HG02678 (cell line): ENCODE measurements at regions not wholly inside any gene's neighbourhood (a gene's known extent, or its start where the extent isn't known, plus 50 kb on each side); places are given as distances from the start of the nearest gene placed in this dataset.
"Not testable (repeated sequence)": the region's sequence is repeated elsewhere in the genome, so short reads cannot be mapped to it uniquely, and the experiment has no call there.

Experiments used
- ATAC-seq: cut with Tn5 transposase; IDR thresholded peaks from one replicate; pipeline ENCODE4 v1.9.1; 2021; ENCODE audit warnings: mild to moderate bottlenecking, moderate library complexity; ENCODE audit not compliant: unreplicated experiment

GRCh38 chr6:152811785-152812184, 61.2 kb downstream of the VIP start:
- ATAC-seq: no peak

- ATAC-seq: no peak
These were observed 64.8 kb downstream of the VIP start for GRCh38 chr6:152815230-152815872.

GRCh38 chr6:152816055-152816454, 65.5 kb downstream of the VIP start:
- no peak for ATAC-seq

GRCh38 chr6:152821525-152821924, 70.9 kb downstream of the VIP start:
- no peak for ATAC-seq

GRCh38 chr6:152824666-152825065, 74.1 kb downstream of the VIP start:
- ATAC-seq: no peak

GRCh38 chr6:152828431-152828830, 77.8 kb downstream of the VIP start:
- no peak for ATAC-seq

GRCh38 chr6:152834366-152834765, 83.8 kb downstream of the VIP start:
- ATAC-seq: not testable (repeated sequence)

GRCh38 chr6:152836523-152836922, 85.9 kb downstream of the VIP start:
- no peak for ATAC-seq

- ATAC-seq: no peak
These were observed 94.8 kb downstream of the VIP start for GRCh38 chr6:152845421-152845820.

DNA sequence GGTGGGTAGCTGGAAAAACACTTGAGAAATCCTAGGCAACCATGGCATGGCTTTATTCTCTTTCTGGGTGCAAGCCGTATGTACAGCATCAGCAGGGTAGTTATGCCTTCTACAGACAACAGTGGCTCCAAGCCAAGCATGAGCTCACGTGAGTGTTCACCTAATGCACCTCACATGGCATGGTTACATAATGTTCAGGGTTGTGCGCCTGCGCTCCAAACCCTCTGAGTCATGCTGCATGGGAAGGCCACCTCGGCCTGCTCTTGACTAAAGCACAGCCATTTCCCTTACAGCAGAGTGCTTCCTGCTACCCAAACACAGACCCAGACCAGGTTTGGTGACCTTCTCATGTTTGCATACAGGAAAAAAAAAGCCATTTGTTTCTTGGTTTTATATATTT, 96.2 kb downstream of the VIP start:
- no peak for ATAC-seq

- ATAC-seq: no peak
These were observed 98.3 kb downstream of the VIP start for GRCh38 chr6:152848919-152849318.

GRCh38 chr6:152854086-152854795, 103.6 kb downstream of the VIP start:
- no peak for ATAC-seq

GRCh38 chr6:152858141-152858540, 107.5 kb downstream of the VIP start:
- no peak for ATAC-seq

GRCh38 chr6:152859225-152859624, 108.6 kb downstream of the VIP start:
- no peak for ATAC-seq

DNA sequence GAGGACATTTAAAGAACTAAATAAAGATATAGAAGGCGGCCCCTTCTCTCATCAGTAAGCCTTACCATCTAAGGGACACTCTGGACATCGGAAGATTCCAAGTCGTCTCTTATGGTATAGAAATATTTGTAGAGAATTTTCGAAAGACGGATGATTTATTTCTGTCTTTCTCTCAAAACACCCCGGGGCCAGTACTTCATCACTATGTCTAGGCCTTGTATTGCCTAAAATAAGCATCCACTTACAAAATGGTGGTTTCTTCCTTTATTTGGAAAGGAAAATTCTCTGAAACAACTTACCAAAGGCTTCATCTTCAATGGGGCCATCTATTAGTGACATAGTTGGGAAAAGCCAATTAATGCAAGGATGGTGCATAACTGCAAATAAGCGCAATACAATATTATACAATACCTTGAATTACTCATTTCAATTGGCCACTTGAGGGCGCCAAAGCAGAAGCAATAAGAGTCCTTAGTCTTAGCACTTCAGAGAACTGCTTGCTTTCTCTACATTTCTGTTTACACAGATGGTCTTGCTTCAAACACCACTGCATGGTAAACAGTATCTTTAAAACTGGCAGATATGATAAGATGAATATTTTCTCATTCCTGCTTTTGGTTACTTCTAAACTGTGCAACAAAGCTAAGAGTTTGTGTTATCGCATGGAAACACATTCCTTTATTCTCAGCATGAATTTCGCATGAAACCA, 113.2 kb downstream of the VIP start:
- peak; percentile 90 for ATAC-seq

DNA sequence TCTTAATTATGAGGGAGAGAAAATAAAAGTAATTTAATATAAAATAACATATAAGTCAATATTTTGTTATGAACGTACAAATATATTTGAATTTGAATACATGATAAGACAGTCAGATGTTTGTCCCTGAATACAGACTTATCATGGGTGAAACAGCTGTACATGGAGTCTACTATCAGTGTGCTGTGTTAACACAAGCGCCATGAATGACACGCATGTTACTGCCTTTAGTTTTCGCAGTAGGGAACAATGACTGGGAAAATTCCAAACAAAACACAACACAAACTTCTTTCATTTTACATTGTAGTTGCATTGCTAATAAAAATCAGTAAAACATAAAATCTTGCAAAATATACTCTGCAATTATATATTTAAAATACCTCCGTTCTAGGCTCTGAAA, 108.6 kb downstream of the FBXO5 start:
- no peak for ATAC-seq

DNA sequence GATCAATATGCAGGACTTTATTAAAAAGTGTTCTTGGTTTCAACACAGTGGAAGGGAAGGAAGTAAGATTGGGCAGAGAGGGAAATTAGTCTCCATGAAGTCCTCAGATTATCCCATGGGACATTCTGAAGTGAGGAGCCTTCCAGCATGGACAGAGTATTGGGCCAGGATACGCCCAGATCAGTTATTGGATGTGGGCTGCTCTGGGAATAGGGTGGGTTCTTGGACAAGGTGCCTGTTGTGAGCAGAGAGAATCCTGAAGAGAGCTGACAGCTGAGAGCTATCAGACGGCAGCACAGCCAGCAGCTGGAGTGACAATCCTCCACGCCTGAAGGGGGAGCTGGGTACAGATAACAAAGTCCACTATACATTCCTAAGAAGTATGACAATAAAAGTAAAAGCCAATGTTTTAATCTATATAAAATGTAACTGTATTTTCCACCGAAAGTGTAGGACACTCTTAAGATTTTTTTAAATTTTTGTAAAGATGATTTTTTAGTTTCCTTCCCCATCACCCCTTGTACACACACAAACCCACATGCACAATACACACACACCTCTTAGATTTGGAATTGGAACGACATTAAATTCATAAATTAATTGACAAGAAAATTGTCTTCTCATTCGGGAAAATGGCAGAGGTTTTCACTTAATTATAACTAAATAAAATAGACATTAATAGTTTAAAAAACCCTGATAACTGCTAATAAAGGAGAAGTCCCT, 107.8 kb downstream of the FBXO5 start:
- no peak for ATAC-seq

DNA sequence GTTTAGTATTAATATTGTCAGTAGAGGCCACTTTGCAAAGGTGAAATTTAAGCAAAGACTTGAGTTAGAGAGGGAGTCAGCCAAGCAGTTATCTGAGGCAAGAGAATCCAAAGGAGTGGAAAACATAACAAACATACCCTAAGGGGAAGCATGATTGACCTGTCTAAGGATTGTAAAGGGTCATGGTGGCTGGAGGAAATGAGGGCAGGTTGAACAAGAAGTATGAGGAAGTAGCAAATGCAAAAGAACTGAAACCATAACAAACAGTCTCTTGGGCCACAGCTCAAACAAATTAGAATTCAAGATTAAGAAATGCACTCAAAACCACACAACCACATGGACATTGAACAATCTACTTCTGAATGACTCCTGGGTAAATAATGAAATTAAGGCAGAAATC, 103.2 kb downstream of the FBXO5 start:
- no peak for ATAC-seq

DNA sequence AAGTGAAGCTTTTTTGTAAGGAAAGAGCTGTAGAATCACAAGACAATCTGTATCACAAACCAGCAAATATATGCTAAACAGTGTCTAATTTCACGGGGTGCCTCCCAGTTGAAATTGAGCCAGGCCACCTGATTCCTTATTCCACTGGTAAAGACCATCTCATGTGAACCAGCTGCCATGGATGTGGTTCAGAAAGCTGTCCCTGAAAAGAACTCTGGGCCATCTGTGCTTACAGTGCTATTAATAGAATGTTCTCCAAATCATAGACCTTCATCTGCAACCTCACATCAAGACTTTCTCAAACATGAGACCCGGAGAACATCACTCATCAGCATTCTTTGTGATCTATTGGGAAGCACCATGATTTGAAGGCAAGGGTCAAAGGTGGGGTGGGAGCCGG, 89.7 kb downstream of the FBXO5 start:
- ATAC-seq: no peak

DNA sequence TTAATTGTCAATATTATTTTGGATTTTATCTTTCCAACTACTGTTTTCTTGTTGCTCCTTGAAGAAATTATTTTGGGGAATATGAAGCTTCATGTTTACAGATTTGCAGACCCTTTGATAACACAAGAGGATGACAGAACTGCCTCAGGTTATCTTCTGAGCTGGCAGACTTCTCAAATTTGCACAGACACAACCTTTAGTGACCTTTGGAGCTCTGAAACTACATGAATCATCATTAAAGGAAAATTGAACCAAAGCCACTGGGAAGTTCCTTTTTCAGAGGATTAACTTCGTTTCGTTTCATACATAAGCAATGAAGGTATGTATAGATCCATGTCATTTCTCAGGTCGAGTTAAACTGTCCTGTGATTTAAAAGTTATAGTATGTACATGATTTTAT, 85.9 kb downstream of the FBXO5 start:
- no peak for ATAC-seq

- peak; percentile 100 for ATAC-seq
These were observed 84.9 kb downstream of the FBXO5 start for GRCh38 chr6:152897807-152898399.
